Esophagus squamous epithelium (tissue), 4 donors: ENCODE measurements at regions not wholly inside any gene's neighbourhood (a gene's known extent, or its start where the extent isn't known, plus 50 kb on each side); places are given as distances from the start of the nearest gene placed in this dataset.

Experiments
- CTCF ChIP-seq, 6 experiments: fragments of 450-650 bp in 4 of 6; fragments of 200-600 bp in 2 of 6; sonication (generic) in 2 of 6; IDR thresholded peaks; one replicate each; pipeline ENCODE4 v1.5.1; 2016 to 2019; ENCODE audit warnings: antibody characterized with exemption in 6 of 6, mild to moderate bottlenecking in 4 of 6, moderate library complexity in 4 of 6
- POLR2A ChIP-seq, 4 donors: fragments of 450-650 bp; IDR thresholded peaks; one replicate each; pipeline ENCODE4 v1.6.1; 2017; ENCODE audit warnings: antibody characterized with exemption in 4 of 4, mild to moderate bottlenecking in 4 of 4, moderate library complexity in 3 of 4

GRCh38 chrX:96449896-96450295 lies 234.7 kb upstream of the DIAPH2 start:
- TF ChIP-seq CTCF (IDR thresholded peaks at IDR 0.05) (no peak), POLR2A (IDR thresholded peaks at IDR 0.05) (no peak)
